Kidney (tissue), 13 donors: ENCODE measurements at regions not wholly inside any gene's neighbourhood (a gene's known extent, or its start where the extent isn't known, plus 50 kb on each side); places are given as distances from the start of the nearest gene placed in this dataset.

Source experiments
- DNase-seq, 5 donors: peaks; one replicate each; pipeline ENCODE4 v3.0.0-alpha.2; 2013 to 2020
- FAIRE-seq: peaks from 2 replicates; lab custom pipeline; 2012; peaks lifted over from hg19 to GRCh38; lab: Jason Lieb, UNC
- H3K27ac ChIP-seq, 2 donors: one replicate each; pipeline ENCODE4 v1.7.0; 2013; ENCODE audit warnings: low read depth in 2 of 2, low read length in 2 of 2, inconsistent platforms in 1 of 2
- H3K27me3 ChIP-seq: one replicate; pipeline ENCODE4 v1.7.1; 2013; ENCODE audit warnings: low read length, inconsistent platforms; ENCODE audit not compliant: control insufficient read depth, insufficient read depth
- H3K36me3 ChIP-seq, 3 donors: one replicate each; pipeline versions ENCODE4 v1.7.0 to v1.7.1; 2013; ENCODE audit warnings: low read length in 3 of 3, control low read depth in 1 of 3, inconsistent platforms in 1 of 3; ENCODE audit not compliant: insufficient read depth in 3 of 3, control insufficient read depth in 2 of 3
- H3K4me1 ChIP-seq, 3 donors: one replicate each; pipeline versions ENCODE4 v1.7.0 to v1.7.1; 2013; ENCODE audit warnings: low read length in 3 of 3, inconsistent platforms in 1 of 3, low read depth in 1 of 3; ENCODE audit not compliant: control insufficient read depth in 2 of 3, insufficient read depth in 2 of 3
- H3K4me3 ChIP-seq, 3 donors: one replicate each; pipeline versions ENCODE4 v1.7.0 to v1.8.1; 2013; ENCODE audit warnings: low read length in 3 of 3, control low read depth in 1 of 3, inconsistent platforms in 1 of 3
- H3K9ac ChIP-seq, 3 donors: one replicate each; pipeline versions ENCODE4 v1.7.0 to v1.7.1; 2013; ENCODE audit warnings: low read length in 3 of 3, control low read depth in 1 of 3, inconsistent platforms in 1 of 3
- H3K9me3 ChIP-seq, 3 donors: one replicate each; pipeline versions ENCODE4 v1.7.0 to v1.7.1; 2013; ENCODE audit warnings: low read length in 3 of 3, control low read depth in 1 of 3, inconsistent platforms in 1 of 3; ENCODE audit not compliant: control insufficient read depth in 2 of 3, insufficient read depth in 1 of 3
- CTCF ChIP-seq: IDR thresholded peaks from 3 replicates; pipeline ENCODE4 v1.5.1; 2012; ENCODE audit warnings: mild to moderate bottlenecking, moderate library complexity, borderline replicate concordance; ENCODE audit not compliant: insufficient read depth; ENCODE audit errors: extremely low read depth
- intact Hi-C: fragments of 100-400 bp; cut with DNase I; formaldehyde crosslinking; loops from one replicate; pipeline ENCODE4 v1.11.1; 2022
- donor health status: control.
- donor health status: control.
- donor health status: control.
- donor health status: control.
- donor health status: control.
- donor health status: DM: yes; HTN: yes; CAD: no.
- donor health status: Normal renal cell carcinoma (clear cell type).

- Histone ChIP-seq H3K27ac (no peak overlapping the region), H3K4me3 (no peak overlapping the region), H3K4me1 (peaks cover 0 to 4% (median 0%) of the 10 kb centered on the region in 3 donors)
Measured at GRCh38 chr2:228652366-228652765, 470.9 kb upstream of the SPHKAP start.

GRCh38 chr2:228649876-228650275, 468.4 kb upstream of the SPHKAP start:
- Histone ChIP-seq H3K27ac (no peak overlapping the region), H3K9ac (no peak overlapping the region), H3K27me3 (no peaks in the 10 kb centered on the region), H3K4me3 (no peak overlapping the region), H3K4me1 (peaks cover 0 to 4% (median 0%) of the 10 kb centered on the region in 3 donors), H3K36me3 (no peaks in the 10 kb centered on the region), H3K9me3 (no peaks in the 10 kb centered on the region)
- no peak for DNase-seq
- FAIRE-seq, result no peak
- intact Hi-C loops, result no loop called here
- no peak for TF ChIP-seq CTCF

More at GRCh38 chr2:228652366-228652765, 470.9 kb upstream of the SPHKAP start:
- H3K27me3 ChIP-seq, result no peaks in the 10 kb centered on the region
- H3K36me3 ChIP-seq, result no peaks in the 10 kb centered on the region
- intact Hi-C loops, result no loop called here
- no peaks in the 10 kb centered on the region for H3K9me3 ChIP-seq
- FAIRE-seq, result no peak
- H3K9ac ChIP-seq, result no peak overlapping the region
- TF ChIP-seq CTCF, result no peak
- no peak for DNase-seq

- no peak for TF ChIP-seq CTCF
- no peaks in the 10 kb centered on the region for H3K36me3 ChIP-seq
- H3K27ac ChIP-seq, result no peak overlapping the region
- no peaks in the 10 kb centered on the region for H3K27me3 ChIP-seq
- H3K4me3 ChIP-seq, result no peak overlapping the region
- no peak overlapping the region for H3K9ac ChIP-seq
- intact Hi-C loops, result no loop called here
- FAIRE-seq (no peak), DNase-seq (no peak)
- H3K9me3 ChIP-seq, result no peaks in the 10 kb centered on the region
- H3K4me1 ChIP-seq, result peaks cover 0 to 4% (median 0%) of the 10 kb centered on the region in 3 donors
Measured at GRCh38 chr2:228649447-228649846, 468.0 kb upstream of the SPHKAP start.

GRCh38 chr2:228648541-228648940, 467.1 kb upstream of the SPHKAP start:
- TF ChIP-seq CTCF, result no peak
- Histone ChIP-seq H3K27ac (no peak overlapping the region), H3K27me3 (no peaks in the 10 kb centered on the region), H3K36me3 (no peaks in the 10 kb centered on the region), H3K4me3 (no peak overlapping the region), H3K9ac (no peak overlapping the region), H3K4me1 (peaks cover 0 to under 1% (median 0%) of the 10 kb centered on the region in 3 donors), H3K9me3 (no peaks in the 10 kb centered on the region)
- intact Hi-C loops, result no loop called here
- DNase-seq, result no peak
- FAIRE-seq, result no peak
